ENCODE measurements at regions not wholly inside any gene's neighbourhood (a gene's known extent, or its start where the extent isn't known, plus 50 kb on each side); places are given as distances from the start of the nearest gene placed in this dataset.

DNA sequence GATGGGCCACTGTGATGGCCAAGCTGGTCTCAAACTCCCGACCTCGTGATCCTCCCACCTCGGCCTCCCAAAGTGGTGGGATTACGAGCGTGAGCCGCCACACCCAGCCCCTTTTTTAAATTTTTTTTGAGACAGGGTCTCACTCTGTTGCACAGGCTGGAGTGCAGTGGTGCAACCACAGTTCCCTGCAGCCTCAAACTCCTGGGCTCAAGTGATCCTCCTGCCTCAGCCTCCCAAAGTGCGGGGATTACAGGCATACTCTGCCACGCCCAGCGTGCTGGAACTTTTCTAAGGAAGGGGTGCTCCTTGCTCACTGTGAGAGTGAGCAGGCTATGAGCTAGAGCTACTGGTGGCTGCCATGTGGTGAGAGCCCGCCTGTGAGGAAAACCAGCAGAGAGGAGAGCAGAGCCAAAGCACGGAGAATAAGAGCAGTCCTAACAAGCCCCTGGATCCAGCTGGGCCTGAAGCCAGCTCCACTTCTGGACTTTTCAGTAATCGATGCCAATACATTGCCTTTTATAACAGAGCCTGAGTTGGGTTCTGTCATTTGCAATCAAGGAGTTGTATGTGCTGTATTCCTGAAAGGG is 75.5 kb upstream of the UNC5A start:
- no peak for DNase-seq

DNA sequence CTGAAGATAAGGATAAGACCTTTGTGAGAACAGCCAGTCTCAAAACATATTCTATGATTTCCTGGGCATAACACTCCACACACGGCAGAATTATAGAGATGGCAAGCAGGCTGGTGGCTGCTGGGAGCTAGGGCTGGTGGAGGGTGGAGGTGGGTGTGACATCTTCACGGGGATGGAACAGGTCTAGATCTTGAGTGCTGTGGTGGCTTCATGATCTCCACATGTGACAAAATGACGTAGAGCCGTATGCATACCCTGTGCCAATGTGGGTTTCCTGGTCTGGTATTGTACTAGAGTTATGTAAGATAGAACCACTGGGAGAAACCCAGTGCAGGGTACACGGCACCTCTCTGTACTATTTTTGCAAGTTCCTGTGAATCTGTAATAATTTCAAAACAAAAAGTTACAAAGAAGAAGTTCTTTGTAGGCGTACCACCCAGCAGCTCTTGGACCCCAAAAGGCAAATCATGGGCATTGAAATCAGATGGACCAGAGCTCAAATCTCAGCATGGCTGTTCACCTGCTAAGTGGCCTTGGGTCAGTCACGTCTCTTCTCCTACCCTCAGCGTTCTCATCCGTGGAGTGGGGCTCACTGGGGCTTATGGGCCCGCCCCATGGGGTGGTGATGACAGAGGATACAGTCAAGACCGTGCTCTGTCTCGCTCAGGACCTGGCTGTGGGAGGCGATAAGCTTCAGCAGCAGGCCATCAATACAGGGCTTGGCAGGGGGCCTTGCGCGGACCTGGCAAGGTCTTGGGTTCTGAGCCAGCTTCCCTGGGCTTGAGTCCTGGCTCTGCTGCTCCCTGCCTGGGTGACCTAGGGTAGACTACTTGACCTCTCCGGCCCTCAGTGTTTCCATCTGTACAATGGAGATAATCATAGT is 74.7 kb upstream of the UNC5A start:
- no peak for DNase-seq

DNA sequence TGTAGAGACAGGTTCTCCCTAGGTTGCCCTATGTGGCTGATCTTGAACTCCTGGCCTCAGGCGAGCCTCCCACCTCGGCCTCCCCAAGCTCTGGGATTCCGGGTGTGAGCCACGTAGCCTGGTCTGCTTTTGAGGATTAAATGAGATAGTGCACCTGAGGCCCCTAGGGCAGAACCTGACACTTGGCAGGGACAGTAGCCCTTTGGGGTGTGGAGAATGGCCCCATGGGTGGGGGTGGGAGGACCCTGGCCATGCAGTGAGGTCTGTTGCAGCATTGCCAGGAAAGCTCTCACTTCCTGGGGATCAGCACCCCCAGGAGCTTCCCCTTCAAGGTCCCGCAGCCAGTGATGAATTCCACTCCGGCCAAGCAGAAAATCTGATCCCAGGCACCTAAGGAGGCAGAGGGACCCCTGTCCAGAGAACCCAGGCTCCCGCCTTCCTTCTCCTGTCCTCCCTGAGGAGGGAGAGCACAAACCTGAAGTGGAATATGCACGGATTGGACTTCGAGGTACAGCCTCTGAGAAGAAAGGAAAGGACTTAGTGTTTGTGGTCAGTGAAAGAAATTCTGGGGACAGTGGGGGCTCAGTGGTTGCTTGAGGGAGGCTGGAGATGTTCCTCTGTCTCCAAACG is 73.9 kb upstream of the UNC5A start:
- no peak for DNase-seq

GRCh38 chr5:176736931-176737745 is 73.2 kb upstream of the UNC5A start:
- DNase-seq = no peak

DNA sequence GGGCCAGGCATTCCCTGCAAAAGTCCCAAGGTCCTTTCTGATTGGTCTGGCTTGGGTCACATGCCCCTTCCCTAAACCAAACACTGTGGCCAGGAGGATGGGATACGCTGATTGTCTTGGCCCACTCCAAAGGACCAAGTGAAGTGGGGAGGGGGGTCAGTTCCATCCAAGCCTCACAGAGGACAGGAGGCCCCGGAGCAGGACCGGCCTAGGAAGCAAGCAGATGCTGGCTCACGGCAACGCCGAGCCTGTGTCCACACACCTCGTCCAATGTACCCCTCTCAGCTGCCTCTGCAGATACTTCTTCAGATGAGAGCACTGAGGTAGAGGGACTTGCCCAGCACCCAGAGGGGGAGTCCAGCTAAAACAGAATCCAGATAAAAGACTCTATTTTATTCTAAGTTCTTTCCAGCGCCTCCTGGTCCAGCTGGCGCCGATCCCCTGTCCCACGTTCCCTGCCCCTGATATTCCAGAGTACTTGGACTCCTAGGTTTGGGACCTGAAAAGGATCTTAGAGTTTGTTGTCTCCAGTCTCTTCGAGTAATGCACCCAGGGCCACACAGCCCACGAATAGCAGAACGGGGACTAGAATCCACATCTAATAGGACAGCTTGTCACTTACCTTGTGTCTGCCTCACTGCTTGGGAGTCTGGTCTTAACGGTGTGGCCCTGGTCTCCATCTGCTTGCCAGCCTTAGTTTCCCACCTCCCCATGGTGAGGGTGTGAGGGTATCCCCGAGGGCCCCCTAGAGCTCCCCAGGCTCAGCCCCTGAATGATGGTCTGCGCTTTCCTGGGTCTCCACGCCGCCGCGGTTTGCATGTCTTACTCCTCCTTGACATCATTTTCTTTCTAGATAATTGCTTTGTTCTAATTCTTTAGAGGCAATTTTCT is 72.4 kb upstream of the UNC5A start:
- DNase-seq = no peak

- DNase-seq = no peak
These were observed 71.6 kb upstream of the UNC5A start for GRCh38 chr5:176738637-176739250.

DNA sequence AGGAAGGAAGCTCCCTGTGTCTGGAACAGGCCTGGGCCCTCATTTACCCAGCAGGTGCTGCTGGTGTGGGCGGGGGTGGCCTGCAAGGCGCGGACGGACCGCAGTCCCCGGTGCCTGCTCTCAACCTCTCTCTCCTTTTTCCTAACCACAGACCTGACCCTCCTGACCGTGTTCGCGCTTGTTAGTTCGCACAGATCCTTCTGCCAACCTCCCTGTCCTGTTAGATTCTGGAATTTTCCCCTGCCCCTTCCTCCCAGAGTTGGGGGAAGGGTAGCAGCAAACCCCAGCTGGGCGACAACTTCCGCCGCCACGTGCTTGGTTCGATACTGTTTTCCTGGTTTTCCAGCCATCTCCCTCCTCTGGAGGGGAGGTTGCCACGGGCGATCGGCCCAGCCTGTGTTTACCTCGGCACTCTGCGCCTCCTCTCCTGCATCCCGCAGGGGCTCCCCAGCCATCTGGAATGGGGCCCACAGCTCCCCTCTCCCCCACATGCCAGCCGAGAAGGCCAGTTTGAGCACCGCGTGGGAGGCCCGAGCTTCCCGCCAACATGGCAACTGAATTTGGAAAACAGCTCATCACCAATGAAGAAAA is 70.8 kb upstream of the UNC5A start:
- no peak for DNase-seq

DNA sequence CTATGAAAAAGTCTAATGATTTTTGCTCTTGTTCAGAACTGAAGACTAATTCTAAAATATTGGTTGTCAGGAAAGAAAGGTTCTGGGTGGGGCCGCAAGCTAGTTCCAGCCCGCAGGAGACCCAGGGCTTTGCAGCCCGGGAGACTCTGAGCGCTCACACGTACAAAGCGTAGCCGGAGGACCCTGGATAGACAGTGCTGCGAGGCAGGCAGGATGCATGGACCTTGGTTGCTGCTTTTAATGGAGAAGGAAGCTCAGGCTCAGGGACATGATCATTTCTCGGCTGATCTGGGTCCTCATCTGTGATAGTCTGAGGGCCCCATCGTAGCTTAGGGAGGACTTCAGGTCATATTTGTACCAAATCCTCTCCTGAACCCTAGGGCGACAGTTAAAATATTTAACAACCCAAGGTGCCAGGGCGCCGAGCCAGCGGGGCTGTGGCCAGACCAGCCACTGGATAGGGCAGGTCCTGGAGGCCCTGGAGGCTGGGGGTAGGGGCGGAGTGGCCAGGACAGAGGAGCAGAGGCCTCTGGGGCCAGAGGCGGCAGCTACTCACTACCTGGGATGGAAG is 70.1 kb upstream of the UNC5A start:
- no peak for DNase-seq

- DNase-seq = no peak
These were observed 69.5 kb upstream of the UNC5A start for GRCh38 chr5:176740702-176741496.

DNA sequence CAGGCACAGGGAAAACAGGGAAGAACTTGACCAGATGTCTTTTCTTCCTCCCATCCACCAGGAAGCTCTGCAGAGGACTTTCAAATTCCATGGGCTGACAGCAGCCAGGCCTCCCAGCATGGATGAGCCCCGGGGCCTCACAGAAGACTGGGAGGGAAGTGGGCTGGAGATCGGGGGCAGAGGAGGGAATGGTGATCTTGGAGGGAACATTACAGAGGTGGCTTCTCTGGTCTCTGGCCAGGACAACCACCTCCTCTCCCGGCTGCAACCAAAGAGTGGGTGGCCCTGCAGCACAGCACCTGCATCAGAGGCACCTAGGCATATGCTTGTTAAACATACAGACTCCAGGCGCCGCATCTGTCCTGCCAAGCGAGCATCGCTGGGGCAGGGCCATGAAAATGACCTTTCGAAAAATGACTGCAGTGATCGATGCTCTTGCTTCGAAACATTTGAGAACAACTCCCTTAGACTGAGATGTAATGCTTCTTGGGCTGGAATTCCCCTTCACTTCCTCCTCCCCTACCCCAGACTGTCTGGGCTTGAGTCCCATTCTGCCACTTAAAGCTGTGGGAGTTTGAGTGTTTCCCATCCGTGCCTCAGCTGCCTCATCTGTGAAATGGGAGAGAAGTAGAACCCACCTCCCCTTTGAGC is 68.7 kb upstream of the UNC5A start:
- no peak for DNase-seq

DNA sequence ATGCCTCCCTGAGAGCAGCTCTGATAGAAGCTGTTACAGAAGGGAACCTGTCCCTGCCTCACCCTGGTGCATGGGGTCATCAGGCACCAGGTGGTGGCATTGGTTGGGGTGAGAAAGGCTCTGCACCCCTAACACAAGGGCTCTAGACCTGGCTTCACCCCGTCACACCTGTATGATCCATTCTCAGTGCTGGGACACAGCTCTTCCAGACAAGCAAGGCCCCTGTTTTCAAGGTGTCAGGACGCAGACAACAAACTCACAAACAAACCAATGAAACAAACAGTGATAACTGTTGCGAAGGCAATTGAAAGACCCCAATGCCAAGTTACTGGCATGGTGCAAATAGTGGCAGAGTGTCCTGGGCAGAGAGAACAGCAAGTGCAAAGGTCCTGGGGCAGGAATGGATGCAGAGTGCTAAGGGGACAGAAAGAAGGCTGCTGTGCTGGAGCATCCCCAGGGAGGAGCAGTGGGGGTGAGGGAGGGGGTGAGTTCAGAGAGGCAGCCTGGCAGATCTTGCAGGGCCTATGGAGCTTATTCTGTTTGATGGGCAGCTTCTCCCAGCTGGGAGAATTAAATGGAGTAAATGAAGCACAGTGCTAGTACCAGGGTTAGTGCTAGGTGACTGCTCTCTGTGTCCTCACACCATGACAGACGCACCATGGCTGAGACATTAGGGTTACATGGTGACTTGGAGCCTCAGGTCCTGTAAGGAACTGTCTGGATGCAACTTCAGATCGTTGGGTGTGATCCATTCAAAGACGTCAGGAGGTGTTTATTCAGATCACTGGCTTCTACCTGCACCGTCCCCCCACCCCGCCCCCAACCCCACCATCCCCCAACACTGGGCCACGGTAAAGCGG is 67.9 kb upstream of the UNC5A start:
- no peak for DNase-seq

DNA sequence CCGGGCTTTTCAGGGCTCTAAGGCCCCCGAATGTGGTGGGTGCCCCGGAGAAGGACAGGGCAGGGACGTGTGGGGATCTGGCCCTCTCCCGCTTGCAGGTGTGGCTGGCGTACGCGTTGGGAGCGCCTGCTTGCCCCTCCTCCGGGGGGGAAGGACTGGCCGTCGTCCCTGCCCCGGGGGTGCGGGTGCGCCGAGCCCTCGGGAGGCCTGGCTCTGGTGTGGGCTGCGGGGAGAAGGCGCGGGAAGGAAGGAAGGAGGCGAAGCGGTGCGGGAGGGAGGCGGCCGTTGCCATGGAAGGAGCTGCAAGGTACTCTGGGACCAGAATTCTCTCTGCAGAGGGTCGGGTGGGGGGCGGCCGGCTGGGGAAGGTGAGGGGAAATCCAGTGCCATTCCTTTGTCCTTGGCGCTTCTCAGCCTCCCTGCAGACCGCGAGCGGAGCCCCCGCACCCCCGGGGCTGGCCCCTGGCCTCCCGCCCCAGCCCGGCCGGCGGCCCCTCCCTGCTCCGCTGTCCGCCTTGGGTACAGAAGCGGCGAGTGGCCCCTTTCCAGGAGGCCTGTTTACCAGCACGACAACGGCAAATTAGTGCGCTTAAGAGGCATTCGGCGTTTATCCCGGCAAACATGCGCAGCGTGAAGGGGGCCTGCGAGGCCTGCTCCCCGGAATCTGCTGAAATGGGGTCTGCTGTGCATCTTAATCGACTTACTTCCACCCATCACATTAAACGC is 67.1 kb upstream of the UNC5A start:
- DNase-seq = no peak

DNA sequence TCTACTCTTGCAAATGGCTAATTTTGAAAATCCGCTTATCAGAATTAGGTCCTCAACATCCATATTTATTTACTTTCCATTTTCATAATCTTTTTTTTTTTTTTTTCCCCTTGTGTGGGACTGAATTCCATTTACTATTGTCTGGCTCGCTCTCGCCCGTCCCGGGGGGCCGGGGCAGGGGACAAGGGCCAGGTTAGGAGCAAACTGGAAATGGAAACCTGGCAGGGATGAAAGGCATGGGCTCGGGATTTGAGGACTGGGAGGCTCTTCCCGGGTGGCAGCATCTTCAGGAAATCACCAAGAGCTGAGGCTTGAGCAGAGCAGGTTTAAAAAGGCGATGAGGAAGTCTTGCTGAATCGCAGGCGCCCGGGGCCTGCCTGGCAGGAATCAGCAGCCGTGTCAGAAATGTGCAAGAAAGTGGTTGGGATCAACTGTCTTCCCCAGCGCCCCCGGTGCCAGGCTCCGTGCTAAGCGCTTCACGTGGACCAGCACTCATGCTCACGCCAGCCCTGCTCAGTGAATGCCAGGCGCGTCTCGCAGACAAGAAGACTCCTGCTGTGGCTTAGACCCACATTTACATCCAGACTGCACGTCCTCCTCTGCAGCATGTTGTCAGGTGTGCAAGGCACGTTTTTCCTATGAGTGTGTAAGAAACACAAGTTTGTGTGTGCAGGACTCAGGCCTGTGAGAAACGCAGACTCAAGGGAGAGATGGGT is 66.3 kb upstream of the UNC5A start:
- no peak for DNase-seq

DNA sequence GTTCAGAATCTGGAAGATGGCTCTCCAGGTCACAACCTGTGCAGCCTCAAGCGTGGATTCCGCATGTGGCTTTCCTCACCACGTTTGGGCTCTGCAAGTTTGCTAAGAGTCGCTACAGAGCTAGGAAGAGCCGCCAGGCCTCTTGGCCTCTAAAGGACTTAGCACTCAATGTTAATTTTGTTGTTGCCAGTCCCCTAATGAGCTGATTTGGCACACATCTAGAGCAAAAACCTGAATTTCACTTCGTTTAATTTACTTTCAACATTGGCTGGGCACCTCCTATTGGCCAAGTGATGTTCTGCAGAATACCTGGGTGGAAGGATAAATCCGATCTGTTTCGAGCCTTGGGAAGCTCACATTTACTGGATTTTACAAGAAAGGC is 65.8 kb upstream of the UNC5A start:
- no peak for DNase-seq

- no peak for DNase-seq
These were observed 62.7 kb upstream of the UNC5A start for GRCh38 chr5:176747670-176748072.

DNA sequence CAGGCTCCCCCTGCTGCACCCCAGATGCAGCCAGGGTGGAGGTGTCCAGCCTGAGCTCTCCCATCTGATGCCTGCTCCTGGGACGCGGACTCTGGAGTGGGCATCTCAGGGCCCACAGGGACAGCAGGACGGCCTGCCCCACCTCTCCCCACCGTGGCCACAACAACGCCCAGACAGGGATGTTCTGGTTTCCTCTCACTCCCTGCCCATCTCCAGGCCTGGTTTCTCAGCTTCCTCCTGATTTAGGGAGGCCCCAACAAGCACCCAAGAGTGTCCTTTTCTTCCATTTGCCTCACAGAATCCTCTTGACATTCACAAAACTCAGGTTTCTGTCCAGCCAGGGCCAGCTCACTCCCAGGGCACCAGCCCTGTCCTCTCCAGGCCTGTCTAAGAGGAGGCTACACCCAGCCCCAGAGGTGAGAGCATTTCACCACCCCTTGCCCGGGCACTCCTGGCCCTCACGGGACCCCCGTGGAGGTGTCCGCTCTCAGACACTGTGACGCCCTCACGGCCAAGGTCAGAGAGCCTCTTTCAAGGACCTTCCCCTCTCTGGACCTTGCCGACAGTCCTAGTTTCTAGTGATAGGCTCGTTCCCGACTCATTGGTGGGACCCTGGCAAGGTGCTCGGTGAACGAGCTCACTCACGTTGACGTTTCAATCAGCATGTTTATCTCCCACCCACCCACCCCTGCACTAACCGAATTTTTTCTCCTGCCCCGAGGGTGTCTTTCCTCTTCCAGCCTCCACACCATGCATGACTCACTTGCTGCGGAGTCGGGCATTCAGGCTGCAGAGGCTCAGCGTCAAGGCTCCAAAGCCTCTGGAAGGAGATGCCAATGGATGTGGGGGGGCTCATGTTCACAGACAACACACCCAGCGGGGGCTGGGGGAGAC is 62.0 kb upstream of the UNC5A start:
- peak; percentile 26 for DNase-seq

Measured in EL (cell line).